HG03439 (cell line): ENCODE measurements at regions not wholly inside any gene's neighbourhood (a gene's known extent, or its start where the extent isn't known, plus 50 kb on each side); places are given as distances from the start of the nearest gene placed in this dataset.
"Not testable (repeated sequence)": the region's sequence is repeated elsewhere in the genome, so short reads cannot be mapped to it uniquely, and the experiment has no call there.

Experiments used
- ATAC-seq: cut with Tn5 transposase; IDR thresholded peaks from one replicate; pipeline ENCODE4 v1.9.1; 2021; ENCODE audit warnings: mild to moderate bottlenecking, moderate library complexity; ENCODE audit not compliant: unreplicated experiment

DNA sequence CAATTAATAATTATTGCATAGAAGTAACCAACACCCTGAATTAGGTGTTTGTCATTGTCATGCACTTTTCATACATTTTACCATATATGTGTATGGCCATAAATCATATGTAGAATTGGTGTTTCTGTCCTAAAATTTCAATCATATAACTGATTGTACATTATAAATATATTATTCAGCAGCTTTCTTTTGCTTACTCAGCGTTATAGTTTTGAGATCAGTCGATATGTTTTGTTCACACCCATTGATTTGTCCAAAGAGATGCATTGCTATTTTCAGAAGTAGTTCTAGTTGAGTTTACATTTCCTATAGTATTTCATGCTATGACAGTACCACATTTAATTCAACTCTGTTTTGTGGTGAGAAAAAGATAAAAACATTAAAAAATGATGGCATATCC lies 50.5 kb upstream of the PARP4 start:
- no peak for ATAC-seq

DNA sequence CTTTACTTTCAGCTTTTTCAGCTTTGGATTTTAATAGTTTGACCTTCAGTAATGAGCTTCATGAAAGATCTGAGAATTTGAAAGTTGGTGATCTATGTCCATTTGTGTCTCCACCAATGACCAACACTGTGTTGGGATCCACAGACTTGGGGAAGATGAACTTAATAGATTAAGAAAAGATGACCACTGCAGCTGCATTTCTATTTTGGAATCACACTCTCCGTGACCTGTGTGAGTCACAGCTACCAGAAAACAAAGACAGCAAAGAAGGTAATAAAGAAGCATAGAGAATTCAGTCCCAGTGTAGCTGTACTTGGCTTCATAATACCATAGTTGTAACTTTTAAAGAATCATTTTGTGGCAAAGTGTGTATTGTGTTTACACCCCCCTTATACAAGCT lies 51.4 kb upstream of the PARP4 start:
- ATAC-seq = not testable (repeated sequence)

DNA sequence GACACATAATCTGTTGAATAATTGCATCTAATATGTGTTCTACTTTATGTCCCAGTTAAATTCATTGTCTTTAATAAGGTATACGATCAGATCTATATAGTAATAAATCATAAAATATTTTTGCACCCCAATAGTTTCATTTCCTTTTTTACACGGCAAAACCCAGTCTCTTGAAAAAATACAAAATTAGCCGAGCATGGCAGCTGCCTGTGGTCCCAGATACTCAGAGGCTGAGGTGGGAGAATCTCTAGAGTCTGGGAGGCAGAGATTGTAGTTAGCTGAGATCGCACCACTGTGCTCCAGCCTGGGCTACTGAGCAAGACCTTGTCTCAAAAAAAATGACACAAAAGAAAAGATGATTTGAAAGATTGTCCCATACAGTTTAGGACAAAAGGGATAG lies 52.3 kb upstream of the PARP4 start:
- ATAC-seq = no peak

DNA sequence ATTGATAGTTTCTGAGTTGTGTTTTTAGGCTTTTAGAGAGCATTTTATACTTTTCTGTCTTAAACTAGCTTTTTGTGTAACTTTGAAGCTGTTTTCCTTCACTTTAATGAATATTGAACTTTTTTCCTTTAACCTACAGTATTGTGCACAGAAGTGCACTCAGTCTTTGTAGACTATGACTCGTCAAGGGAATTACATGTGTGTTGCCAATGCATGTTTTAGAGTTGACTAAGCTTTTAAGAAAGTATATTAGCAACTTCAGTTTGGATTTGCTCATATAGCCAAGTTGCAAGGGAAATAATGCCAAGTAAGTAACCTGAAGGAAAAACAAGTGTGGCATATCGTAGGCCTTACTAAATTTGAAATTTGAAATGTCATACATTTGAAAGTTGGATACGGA lies 55.0 kb upstream of the PARP4 start:
- not testable (repeated sequence) for ATAC-seq

DNA sequence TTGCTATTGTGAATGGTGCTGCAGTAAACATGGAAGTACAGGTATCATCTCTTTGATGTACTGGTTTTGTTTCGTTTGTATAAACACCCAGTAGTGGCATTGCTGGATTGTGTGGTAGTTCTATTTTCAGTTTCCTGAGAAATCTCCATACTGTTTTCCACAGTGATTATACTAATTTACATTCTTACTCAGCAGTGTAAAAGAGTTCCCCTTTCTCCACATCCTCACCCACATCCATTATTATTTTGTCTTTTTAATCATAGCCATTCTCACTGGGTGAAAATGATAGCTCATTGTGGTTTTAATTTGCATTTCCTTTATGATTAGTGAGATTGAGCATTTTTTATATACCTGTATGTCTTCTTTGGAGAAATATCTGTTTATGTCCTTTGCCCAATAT lies 62.3 kb upstream of the PARP4 start:
- ATAC-seq = no peak

DNA sequence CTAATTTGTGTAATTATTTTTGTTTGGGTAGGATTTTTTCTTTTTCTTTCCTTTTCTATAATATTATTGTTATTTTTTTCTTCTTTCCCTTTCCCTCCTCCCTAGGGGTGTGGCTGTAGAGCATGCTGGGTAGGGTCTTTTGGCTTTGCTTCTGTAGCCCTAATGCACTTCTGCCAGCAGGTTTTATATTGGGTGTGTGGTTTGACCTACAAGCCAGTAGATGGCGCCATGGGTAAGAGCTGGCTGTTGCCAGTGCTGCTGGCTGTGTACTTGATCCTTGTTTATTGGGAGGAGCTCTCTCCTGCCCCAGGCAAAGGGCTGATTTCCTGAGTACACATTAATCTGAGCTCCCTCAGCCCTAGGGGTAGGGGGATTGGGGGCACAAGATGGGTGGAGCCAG lies 67.7 kb upstream of the PARP4 start:
- ATAC-seq = not testable (repeated sequence)

DNA sequence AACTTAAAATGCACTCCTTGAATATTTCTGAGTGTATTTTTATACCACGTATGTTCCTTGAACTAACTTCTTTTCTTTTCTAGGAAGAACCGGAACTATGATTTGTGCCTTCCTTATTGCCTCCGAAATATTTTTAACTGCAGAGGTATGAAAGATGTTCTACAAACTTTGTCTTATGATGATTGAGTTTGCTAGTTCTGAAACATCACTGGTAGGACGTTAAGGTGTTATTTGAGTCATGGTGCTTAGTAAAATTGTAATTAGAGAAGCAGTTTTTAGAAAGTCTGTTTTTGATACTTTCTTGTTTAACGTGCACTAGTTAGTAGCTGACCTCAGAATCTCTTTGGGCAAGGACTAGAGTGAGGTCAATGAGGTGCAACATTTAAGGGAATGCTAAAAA lies 69.0 kb upstream of the PARP4 start:
- not testable (repeated sequence) for ATAC-seq

DNA sequence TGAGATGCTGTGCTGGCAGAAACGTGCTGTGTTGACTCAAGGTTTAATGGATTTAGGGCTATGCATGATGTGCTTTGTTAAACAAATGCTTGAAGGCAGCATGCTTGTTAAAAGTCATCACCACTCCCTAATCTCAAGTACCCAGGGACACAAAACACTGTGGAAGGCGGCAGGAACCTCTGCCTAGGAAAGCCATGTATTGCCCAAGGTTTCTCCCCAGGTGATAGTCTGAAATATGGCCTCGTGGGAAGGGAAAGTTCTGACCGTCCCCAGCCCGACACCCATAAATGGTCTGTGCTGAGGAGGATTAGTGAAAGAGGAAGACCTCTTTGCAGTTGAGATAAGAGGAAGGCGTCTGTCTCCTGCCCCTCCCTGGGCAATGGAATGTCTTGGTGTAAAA lies 79.1 kb upstream of the PARP4 start:
- ATAC-seq = not testable (repeated sequence)

DNA sequence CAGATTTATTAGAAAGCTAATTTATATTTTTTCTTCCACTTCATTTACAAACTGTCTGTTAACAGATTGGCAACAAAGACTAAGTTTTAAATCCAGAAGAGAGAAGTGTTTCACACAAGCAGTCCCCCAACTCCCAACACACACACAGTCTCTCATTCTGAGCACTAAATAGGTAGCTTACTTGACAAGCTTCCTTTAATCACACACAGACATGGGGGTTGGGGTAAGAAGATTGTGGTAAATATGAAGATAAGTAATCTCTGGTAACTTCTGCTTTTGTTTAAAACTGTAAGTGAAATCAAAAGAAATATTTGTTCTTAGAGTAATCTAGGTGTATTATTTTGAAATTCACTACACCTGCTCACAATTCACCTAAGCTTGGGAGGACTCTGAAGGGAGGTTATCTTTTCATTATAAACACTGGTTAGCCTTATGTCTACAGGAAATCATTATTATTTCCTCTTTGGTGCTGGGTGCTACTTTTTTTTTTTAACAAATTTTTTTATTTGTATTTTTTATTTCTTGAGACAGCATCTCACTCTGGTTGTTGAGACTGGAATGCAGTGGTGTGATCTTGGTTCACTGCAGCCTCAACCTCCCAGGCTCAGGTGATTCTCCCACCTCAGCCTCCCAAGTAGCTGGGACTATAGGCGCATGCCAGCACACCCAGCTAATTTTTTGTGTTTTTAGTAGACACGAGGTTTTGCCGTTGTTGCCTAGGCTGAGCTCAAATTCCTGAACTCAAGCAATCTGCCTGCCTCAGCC lies 82.1 kb upstream of the ATP12A start:
- not testable (repeated sequence) for ATAC-seq

DNA sequence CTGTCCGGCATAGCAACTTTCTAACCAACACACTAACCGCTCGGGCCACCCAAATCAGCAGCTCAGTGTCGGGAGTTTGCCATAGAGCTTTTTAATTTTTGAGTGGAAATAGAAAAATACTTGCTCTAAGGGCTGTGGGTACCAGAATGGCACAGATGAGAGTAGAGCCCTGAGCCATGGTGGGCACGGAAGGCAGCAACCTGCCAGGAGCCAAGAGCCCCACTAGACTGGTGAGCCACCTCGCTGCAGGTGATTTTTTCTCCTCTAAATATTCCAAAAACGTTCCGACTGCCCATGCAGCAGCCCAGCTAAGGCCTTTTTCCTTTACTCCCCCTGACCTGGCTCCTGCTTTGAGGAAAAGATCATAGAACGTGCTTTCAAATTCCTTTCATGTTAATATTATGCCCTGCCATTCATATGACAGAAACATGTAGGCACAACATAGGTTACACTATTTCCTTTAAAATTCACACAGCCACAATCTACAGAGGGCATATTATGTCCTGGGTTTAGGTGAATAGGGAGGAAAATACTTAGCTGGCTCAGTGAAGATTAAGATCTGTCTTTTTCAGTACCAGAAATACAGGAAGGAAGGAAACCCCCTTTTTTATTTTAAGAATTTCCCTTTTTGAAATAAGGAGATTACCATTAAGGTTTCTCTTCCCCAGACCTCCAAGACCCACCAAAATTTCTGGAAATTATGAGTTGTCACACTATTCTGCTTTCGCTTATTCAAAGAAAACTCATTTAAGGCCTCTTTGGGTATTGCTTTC lies 81.0 kb upstream of the ATP12A start:
- ATAC-seq = not testable (repeated sequence)

DNA sequence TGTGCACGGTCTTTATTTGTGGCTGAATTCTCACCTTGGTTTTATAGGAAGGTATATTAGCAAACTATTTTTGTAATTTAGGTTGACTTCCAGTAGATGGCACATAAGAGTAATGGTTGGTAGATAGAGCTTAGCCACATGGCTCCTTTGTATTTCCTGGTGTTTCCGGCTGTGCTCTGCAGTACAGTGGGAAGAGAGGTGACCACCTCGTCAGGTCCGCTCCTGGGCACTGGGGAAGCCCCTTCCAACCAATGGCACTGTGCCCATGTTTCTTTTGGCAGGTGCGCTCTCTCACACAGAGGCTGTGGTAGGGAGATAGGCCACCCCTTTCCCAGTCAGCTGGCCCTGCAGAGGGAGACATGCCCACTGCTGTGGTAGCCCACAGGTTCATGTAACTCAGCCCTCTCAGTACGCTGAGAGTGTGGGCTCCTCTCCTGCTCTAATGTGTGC lies 74.3 kb upstream of the ATP12A start:
- ATAC-seq = no peak

DNA sequence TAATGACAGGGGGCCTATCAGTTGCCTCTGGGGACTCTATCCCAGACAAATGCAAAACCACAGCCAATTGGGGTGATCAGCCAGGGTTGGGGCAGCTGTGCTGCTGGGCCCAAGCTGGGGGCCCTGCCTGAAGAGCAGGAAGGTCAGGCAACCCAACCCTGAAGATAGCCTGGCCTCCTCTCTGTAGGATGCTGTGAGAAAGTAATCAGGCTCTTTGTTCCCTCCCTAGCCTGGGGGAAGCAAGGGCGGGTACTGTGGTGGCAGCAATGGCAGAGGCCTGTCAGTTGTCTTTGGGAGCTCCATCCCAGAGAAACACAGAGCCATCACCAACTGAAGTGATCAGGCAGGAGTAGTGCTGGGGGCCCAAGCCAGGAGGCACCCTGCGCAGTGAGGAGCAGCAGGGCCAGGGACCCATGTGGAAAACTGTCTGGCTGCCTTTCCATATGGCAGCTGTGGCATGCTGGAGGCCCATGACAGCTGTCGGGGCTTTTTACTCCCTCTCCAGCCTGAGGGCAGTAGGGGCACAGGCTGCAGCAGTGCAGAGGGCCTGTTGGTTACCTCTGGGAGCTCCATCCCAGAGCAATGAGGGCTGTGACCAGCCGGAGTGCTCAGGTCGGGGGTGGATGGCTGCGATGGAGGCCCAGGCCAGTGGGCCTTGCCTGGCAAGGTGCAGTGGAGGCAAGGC lies 73.6 kb upstream of the ATP12A start:
- ATAC-seq = no peak

DNA sequence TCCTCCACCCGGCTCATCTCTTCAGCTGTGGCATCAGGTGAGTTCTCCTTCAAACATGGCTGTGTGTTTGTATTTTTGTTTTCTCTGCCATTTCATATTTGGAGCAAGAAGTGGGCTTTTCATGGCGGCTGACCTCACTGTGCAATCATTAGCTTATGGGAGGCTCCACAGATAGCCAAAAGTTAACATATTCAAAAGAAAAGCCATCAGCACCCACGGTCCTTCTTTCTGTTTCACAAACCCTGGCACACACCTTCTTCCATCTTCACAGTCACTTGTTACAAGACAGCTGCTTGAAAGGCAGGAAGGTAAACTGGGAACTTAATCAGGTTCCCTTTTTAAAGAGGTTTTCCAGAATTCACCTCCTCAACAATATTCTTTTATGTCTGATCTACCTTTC lies 69.3 kb upstream of the ATP12A start:
- no peak for ATAC-seq

DNA sequence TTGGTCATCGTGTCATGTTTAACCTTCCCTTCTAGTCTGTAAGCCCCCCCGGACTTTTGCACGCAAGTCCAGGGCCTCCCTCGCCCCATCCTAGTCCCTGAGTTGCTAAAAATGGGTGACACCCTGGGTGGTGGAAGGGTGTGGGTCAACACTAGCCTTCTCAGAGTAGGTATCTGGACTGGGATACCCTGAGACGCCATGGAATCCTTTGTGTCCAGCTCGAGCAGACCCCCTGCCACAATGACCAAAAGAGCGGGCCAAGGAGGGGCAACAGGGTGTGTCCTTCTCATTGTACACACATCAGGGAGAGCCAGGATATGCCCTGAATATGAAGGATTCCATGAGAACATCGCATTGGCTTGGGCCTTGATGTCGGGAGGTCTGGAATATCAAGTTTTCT lies 67.5 kb upstream of the ATP12A start:
- ATAC-seq = no peak

DNA sequence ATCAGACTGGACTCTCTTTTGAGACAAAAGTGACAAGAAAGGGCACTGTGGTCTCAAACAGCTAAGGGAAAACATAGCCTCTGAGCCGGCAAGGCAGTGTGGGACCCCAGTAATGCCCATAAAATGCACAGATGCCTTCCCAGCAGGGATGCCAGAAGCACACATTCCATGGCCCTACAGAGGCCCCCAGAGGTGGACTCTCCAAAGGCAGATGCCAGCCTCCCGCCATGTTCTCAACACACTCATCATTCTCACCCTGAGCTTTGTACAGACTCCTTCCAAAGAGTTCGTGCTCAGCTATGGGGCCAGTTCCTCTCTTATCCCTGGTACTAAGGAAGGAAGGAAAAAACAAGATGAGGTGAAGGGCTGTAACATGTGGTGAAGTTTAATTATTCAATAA lies 67.1 kb upstream of the ATP12A start:
- no peak for ATAC-seq

DNA sequence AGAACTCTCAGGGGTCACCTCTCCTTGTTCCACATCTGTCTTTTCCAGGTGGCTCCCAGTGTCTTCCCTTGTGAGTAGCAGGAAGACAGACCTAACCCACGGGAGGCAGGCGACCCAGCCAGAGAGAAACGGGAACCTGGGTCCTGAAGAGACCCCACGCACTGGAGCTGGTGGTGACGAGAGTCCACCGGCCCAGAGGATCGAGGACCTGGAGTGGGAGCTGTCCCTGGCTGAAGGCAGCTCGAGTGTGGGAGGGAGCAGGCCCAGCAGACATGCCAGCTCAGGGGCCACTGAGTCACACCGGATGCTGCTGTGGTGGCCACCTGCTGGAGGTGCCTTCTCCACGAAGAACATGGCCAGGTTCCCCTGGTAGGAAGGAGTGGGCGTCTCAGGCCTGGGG lies 66.5 kb upstream of the ATP12A start:
- ATAC-seq = no peak

DNA sequence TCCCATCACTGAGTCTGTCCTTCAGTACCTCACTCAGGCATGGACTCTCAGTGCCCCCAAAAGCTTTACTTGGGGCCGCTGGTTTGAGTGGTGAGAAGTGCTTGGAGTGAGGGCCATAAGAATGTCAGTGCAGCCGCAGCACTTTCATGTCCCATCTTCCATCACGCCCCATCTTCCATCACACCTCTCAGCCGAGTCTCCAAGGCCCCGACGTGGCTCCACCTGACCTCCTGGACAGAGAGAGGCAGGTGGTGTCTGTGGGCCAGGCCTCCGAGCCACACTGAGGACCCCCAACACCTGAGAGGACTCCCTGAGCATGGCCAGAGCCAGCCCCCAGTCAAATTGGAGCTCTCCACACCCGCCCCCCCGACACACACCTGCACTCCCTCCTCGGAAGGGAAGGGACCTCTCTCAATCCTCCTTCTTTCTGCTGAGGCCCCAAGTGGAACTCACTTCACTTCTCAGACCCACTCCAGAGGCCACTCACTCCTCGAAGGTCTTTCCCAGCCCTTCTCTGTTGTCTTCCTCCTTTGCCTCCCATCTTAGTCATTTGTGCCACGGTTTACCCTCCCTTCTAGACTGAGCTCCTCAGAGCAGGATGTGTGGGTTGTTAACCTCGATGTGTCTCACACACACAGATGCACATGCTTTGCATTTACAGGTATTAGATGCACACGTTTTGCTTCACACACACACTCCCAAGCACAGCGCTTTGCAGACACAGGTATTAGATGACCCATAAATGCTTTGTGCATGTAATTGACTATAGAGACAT lies 65.7 kb upstream of the ATP12A start:
- ATAC-seq = no peak

DNA sequence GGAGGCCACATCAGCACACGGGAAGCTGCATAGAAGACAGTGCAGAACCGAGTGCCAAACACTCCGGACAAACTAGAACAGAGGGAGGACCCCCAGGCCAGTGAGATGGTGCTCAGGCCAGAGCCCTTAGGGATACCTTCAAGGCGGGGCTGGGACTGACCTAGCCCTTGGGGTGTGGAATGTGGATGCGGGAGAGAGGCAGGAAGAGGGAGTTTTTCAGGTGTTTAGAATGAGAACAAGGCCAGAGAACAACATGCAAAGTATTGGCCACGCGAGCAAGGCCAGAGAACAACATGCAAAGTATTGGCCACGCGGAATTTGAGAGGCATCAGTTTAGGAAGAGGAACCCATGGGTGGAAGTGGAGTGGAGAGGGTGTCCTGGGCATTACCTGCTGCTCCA lies 65.1 kb upstream of the ATP12A start:
- no peak for ATAC-seq

DNA sequence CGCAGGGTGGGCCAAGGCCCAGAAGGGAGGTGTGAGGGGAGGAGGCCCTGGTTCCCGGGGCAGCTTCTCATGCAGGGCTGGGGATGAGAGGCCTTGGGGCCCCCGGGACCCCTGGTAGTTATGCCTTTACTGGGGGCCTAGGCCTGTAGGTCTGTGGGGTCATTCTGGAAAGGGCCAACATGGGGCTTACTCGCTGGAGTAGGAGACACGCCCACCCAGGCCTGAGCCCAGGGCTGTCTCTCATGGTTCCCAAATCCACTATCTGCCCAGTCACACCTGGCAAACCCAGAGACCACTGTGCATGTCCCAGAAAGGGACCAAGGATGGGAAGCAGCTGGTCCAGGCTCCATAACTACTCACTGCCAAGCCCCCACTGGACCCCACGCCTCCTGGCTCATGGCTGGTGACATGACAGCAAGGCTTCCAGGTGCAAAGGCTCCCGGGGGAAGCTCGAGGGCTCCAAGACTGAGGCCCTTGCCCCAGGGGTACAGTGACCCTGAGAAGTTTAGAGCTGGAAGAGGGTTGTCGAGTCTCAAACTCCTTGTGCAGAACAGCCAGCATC lies 64.2 kb upstream of the ATP12A start:
- no peak for ATAC-seq

DNA sequence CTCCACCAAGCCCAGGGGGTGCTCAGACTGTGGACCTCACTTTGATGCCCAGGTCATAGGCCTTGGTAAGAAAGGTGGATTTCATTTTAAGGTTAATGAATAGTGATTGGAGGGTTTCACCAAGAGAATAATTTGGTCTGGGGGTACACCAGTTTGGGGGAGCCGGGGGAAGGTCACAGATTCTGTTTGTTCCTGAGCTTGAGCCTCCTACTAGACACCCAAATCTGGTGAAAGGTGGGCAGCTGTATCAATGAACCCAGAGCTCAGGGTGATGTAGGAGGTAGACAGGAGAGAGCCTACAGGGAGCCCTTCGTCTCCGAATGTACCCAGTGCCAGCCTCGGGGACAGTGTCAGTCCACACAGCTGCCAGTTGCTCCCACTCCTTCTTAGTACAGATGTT lies 63.7 kb upstream of the ATP12A start:
- no peak for ATAC-seq
